H9 (cell line): ENCODE measurements at regions not wholly inside any gene's neighbourhood (a gene's known extent, or its start where the extent isn't known, plus 50 kb on each side); places are given as distances from the start of the nearest gene placed in this dataset.

Source experiments
- DNase-seq: peaks from one replicate; pipeline ENCODE4 v3.0.0-alpha.2; 2017
- H2AFZ ChIP-seq: one replicate; pipeline ENCODE4 v1.6.1; 2013; ENCODE audit warnings: mild to moderate bottlenecking, low read length, control low read depth, moderate library complexity
- H2AK5ac ChIP-seq: 2 replicates; pipeline ENCODE4 v1.6.1; 2013; ENCODE audit warnings: low read length, control low read depth, mixed read lengths; ENCODE audit not compliant: insufficient read length
- H2BK120ac ChIP-seq: one replicate; pipeline ENCODE4 v1.6.1; 2013; ENCODE audit warnings: low read depth, mild to moderate bottlenecking, low read length, control low read depth, inconsistent platforms; ENCODE audit not compliant: poor library complexity, severe bottlenecking
- H2BK12ac ChIP-seq: 2 replicates; pipeline ENCODE4 v1.6.1; 2013; ENCODE audit warnings: low read length, control low read depth, mixed read lengths, low read depth; ENCODE audit not compliant: insufficient read length
- H2BK15ac ChIP-seq: 2 replicates; pipeline ENCODE4 v1.6.1; 2013; ENCODE audit warnings: low read depth, low read length, control low read depth
- H2BK20ac ChIP-seq: one replicate; pipeline ENCODE4 v1.6.1; 2013; ENCODE audit warnings: low read depth, mild to moderate bottlenecking, low read length, control low read depth, inconsistent platforms; ENCODE audit not compliant: poor library complexity, severe bottlenecking
- H2BK5ac ChIP-seq: 2 replicates; pipeline ENCODE4 v1.6.1; 2013; ENCODE audit warnings: low read length, control low read depth, mixed read lengths; ENCODE audit not compliant: insufficient read length
- H3K14ac ChIP-seq: 2 replicates; pipeline ENCODE4 v1.6.1; 2013; ENCODE audit warnings: low read length, control low read depth; ENCODE audit not compliant: insufficient read depth
- H3K18ac ChIP-seq: 2 replicates; pipeline ENCODE4 v1.6.1; 2013; ENCODE audit warnings: low read depth, mild to moderate bottlenecking, mixed read lengths, low read length, control low read depth; ENCODE audit not compliant: insufficient read length
- H3K23ac ChIP-seq: 2 replicates; pipeline ENCODE4 v1.6.1; 2013; ENCODE audit warnings: low read length, control low read depth, mixed read lengths, low read depth; ENCODE audit not compliant: insufficient read length
- H3K23me2 ChIP-seq: 2 replicates; pipeline ENCODE4 v1.6.1; 2013; ENCODE audit warnings: low read depth, mild to moderate bottlenecking, mixed read lengths, low read length, control low read depth; ENCODE audit not compliant: insufficient read length, poor library complexity, severe bottlenecking
- H3K27ac ChIP-seq: 2 replicates; pipeline ENCODE4 v1.5.1; 2013; ENCODE audit warnings: low read length, control low read depth, mixed read lengths, low read depth; ENCODE audit not compliant: insufficient read length
- H3K27me3 ChIP-seq: 2 replicates; pipeline ENCODE4 v1.6.1; 2013; ENCODE audit warnings: low read length, control low read depth, inconsistent platforms; ENCODE audit not compliant: insufficient read depth
- H3K4ac ChIP-seq: 2 replicates; pipeline ENCODE4 v1.6.1; 2013; ENCODE audit warnings: low read depth, mild to moderate bottlenecking, control low read depth, inconsistent platforms, low read length, moderate library complexity
- H3K4me1 ChIP-seq: 2 replicates; pipeline ENCODE4 v1.6.1; 2013; ENCODE audit warnings: low read length, control low read depth, inconsistent platforms; ENCODE audit not compliant: insufficient read depth
- H3K4me2 ChIP-seq: 2 replicates; pipeline ENCODE4 v1.6.1; 2013; ENCODE audit warnings: low read length, control low read depth, mixed read lengths; ENCODE audit not compliant: insufficient read length, insufficient read depth
- H3K56ac ChIP-seq: 2 replicates; pipeline ENCODE4 v1.6.1; 2013; ENCODE audit warnings: low read depth, mild to moderate bottlenecking, mixed read lengths, low read length, control low read depth; ENCODE audit not compliant: insufficient read length
- H3K79me1 ChIP-seq: 2 replicates; pipeline ENCODE4 v1.6.1; 2013; ENCODE audit warnings: low read depth, mild to moderate bottlenecking, moderate library complexity, low read length, control low read depth, inconsistent platforms; ENCODE audit not compliant: insufficient read depth, poor library complexity, severe bottlenecking
- H3K79me2 ChIP-seq: 2 replicates; pipeline ENCODE4 v1.6.1; 2013; ENCODE audit warnings: low read length, control low read depth, inconsistent platforms; ENCODE audit not compliant: insufficient read depth
- H3K9ac ChIP-seq: 2 replicates; pipeline ENCODE4 v1.6.1; 2013; ENCODE audit warnings: low read length, control low read depth, mixed read lengths; ENCODE audit not compliant: insufficient read length; ENCODE audit errors: extremely low read depth
- H3K9me3 ChIP-seq: one replicate; pipeline ENCODE4 v1.6.1; 2013; ENCODE audit warnings: low read depth, low read length, inconsistent platforms; ENCODE audit not compliant: control insufficient read depth
- H3T11ph ChIP-seq: one replicate; pipeline ENCODE4 v1.6.1; 2013; ENCODE audit warnings: mild to moderate bottlenecking, low read length, control low read depth, inconsistent platforms
- H4K20me1 ChIP-seq: one replicate; pipeline ENCODE4 v1.6.1; 2013; ENCODE audit not compliant: control insufficient read depth, insufficient read length, insufficient read depth
- H4K5ac ChIP-seq: 2 replicates; pipeline ENCODE4 v1.6.1; 2013; ENCODE audit warnings: low read depth, mild to moderate bottlenecking, mixed read lengths, low read length, control low read depth; ENCODE audit not compliant: insufficient read length
- H4K8ac ChIP-seq: replicated peaks from 2 replicates; pipeline ENCODE4 v1.6.1; 2013; ENCODE audit warnings: low read length, control low read depth, mixed read lengths, low read depth; ENCODE audit not compliant: insufficient read length
- H4K91ac ChIP-seq: 2 replicates; pipeline ENCODE4 v1.6.1; 2013; ENCODE audit warnings: low read depth, mild to moderate bottlenecking, moderate library complexity, mixed read lengths, low read length, control low read depth; ENCODE audit not compliant: insufficient read length
- H3K27ac Mint-ChIP-seq, 3 experiments: 2 replicates in 2 of 3; 3 replicates in 1 of 3; pipeline ENCODE4 v1.8.0; 2020 to 2021; ENCODE audit warnings: mixed read lengths in 3 of 3, mild to moderate bottlenecking in 1 of 3, moderate library complexity in 1 of 3
- H3K27me3 Mint-ChIP-seq: 2 replicates; pipeline ENCODE4 v1.8.0; 2021; ENCODE audit warnings: low read depth, mild to moderate bottlenecking, moderate library complexity, mixed read lengths
- H3K36me3 Mint-ChIP-seq, 3 experiments: 2 replicates in 2 of 3; 3 replicates in 1 of 3; pipeline ENCODE4 v1.8.0; 2020 to 2021; ENCODE audit warnings: low read depth in 3 of 3, mixed read lengths in 3 of 3; ENCODE audit not compliant: insufficient read depth in 1 of 3
- H3K4me1 Mint-ChIP-seq, 2 experiments: 2 replicates each; pipeline ENCODE4 v1.8.0; 2020; ENCODE audit warnings: mixed read lengths in 2 of 2
- H3K4me3 Mint-ChIP-seq, 2 experiments: 2 replicates in 1 of 2; 3 replicates in 1 of 2; pipeline ENCODE4 v1.8.0; 2020 to 2021; ENCODE audit warnings: mild to moderate bottlenecking in 2 of 2, mixed read lengths in 2 of 2, moderate library complexity in 1 of 2
- H3K9me3 Mint-ChIP-seq, 2 experiments: 2 replicates in 1 of 2; 3 replicates in 1 of 2; pipeline ENCODE4 v1.8.0; 2020; ENCODE audit warnings: mild to moderate bottlenecking in 2 of 2, mixed read lengths in 2 of 2, moderate library complexity in 1 of 2
- CTCF ChIP-seq: fragments of 200-600 bp; sonication (generic); conservative IDR thresholded peaks from 3 replicates; pipeline ENCODE4 v1.8.0; 2021; ENCODE audit warnings: antibody characterized with exemption, mild to moderate bottlenecking
- WGBS: extraction: QIAGEN DNeasy Blood & Tissue Kit; methylation state at CpG from one replicate; pipeline ENCODE4 v1.1.7; 2013; ENCODE audit warnings: missing lambda C conversion rate, low lambda C conversion rate, mixed read lengths; ENCODE audit not compliant: insufficient read length; ENCODE audit errors: extremely low coverage; 5-methylcytosine and 5-hydroxymethylcytosine counted together

GRCh38 chr6:67411036-67411435, 1224.0 kb upstream of the ADGRB3 start:
- no peak overlapping the region for H3T11ph ChIP-seq
- no peak overlapping the region for H3K23ac ChIP-seq
- H4K91ac ChIP-seq: no peak overlapping the region
- no peak overlapping the region for H2BK120ac ChIP-seq
- H3K4me2 ChIP-seq: no peak overlapping the region
- Mint-ChIP-seq H3K4me1 (no peaks in the 10 kb centered on the region), H3K27ac (no peak overlapping the region), H3K4me3 (no peak overlapping the region), H3K36me3 (no peaks in the 10 kb centered on the region; a peak in 1 of 7 replicates), H3K9me3 (peaks cover 0 to 2% of the 10 kb centered on the region in 2 experiments; a peak in 1 of 5 replicates), H3K27me3 (no peaks in the 10 kb centered on the region)
- H3K56ac ChIP-seq: no peak overlapping the region
- no peak overlapping the region for H2AFZ ChIP-seq
- no peak overlapping the region for H2BK5ac ChIP-seq
- no peak overlapping the region for H2AK5ac ChIP-seq
- no peak overlapping the region for H2BK15ac ChIP-seq
- no peak overlapping the region for H3K27ac ChIP-seq
- WGBS: no CpG with 5 or more reads among the region's 1 CpG
- no peaks in the 10 kb centered on the region for H3K79me1 ChIP-seq
- H3K79me2 ChIP-seq: no peaks in the 10 kb centered on the region
- H4K8ac ChIP-seq: no peak overlapping the region
- H3K4ac ChIP-seq: no peak overlapping the region
- DNase-seq: no peak
- no peak for TF ChIP-seq CTCF
- no peak overlapping the region for H3K9ac ChIP-seq
- H3K14ac ChIP-seq: no peak overlapping the region
- H2BK20ac ChIP-seq: no peak overlapping the region
- H4K5ac ChIP-seq: no peak overlapping the region
- H2BK12ac ChIP-seq: no peak overlapping the region
- no peaks in the 10 kb centered on the region for H4K20me1 ChIP-seq
- H3K4me1 ChIP-seq: no peaks in the 10 kb centered on the region
- no peaks in the 10 kb centered on the region for H3K9me3 ChIP-seq
- no peaks in the 10 kb centered on the region for H3K27me3 ChIP-seq
- H3K23me2 ChIP-seq: no peaks in the 10 kb centered on the region
- H3K18ac ChIP-seq: no peak overlapping the region
